Heart left ventricle (tissue), 16 donors: ENCODE measurements at regions not wholly inside any gene's neighbourhood (a gene's known extent, or its start where the extent isn't known, plus 50 kb on each side); places are given as distances from the start of the nearest gene placed in this dataset.

Experiments used
- ATAC-seq, 4 donors: fragments of 200-7000 bp; cut with Tn5 transposase; one replicate each; pipeline ENCODE4 v1.9.1; 2020 to 2022; ENCODE audit warnings: moderate library complexity in 4 of 4, mild to moderate bottlenecking in 3 of 4, moderate number of reproducible peaks in 1 of 4
- DNase-seq, 5 donors: peaks; one replicate each; pipeline ENCODE4 v3.0.0-alpha.2; 2020
- H3K27ac ChIP-seq, 12 donors: fragments of 200-600 bp; sonication (generic) in 4 of 12; one replicate each; pipeline versions ENCODE4 v1.5.0 to v1.8.0; 2016 to 2022; ENCODE audit warnings: mild to moderate bottlenecking in 2 of 12
- H3K27me3 ChIP-seq, 9 donors: fragments of 200-600 bp; sonication (generic) in 2 of 9; one replicate each; pipeline versions ENCODE4 v1.5.1 to v1.8.0; 2016 to 2022; ENCODE audit warnings: mild to moderate bottlenecking in 3 of 9
- H3K36me3 ChIP-seq, 9 donors: fragments of 200-600 bp; sonication (generic) in 2 of 9; one replicate each; pipeline versions ENCODE4 v1.5.0 to v1.8.0; 2018 to 2022; ENCODE audit warnings: mild to moderate bottlenecking in 2 of 9
- H3K4me1 ChIP-seq, 12 donors: fragments of 200-600 bp; sonication (generic) in 4 of 12; one replicate each; pipeline versions ENCODE4 v1.5.0 to v1.8.0; 2016 to 2022; ENCODE audit warnings: mild to moderate bottlenecking in 3 of 12
- H3K4me3 ChIP-seq, 12 donors: fragments of 200-600 bp; sonication (generic) in 4 of 12; one replicate each; pipeline versions ENCODE4 v1.5.0 to v1.8.0; 2017 to 2022; ENCODE audit warnings: mild to moderate bottlenecking in 9 of 12, moderate library complexity in 4 of 12
- H3K9me3 ChIP-seq, 12 donors: fragments of 200-600 bp; sonication (generic) in 4 of 12; one replicate each; pipeline versions ENCODE4 v1.5.0 to v1.8.0; 2016 to 2022; ENCODE audit warnings: mild to moderate bottlenecking in 1 of 12
- CTCF ChIP-seq, 12 donors: fragments of 200-600 bp; sonication (generic) in 4 of 12; IDR thresholded peaks; one replicate each; pipeline versions ENCODE4 v1.5.0 to v1.8.0; 2018 to 2022; ENCODE audit warnings: antibody characterized with exemption in 12 of 12, mild to moderate bottlenecking in 5 of 12
- POLR2A ChIP-seq, 2 donors: fragments of 450-650 bp; IDR thresholded peaks; one replicate each; pipeline ENCODE4 v1.6.1; 2017; ENCODE audit warnings: antibody characterized with exemption in 2 of 2, mild to moderate bottlenecking in 2 of 2, moderate library complexity in 2 of 2
- WGBS, 4 donors: extraction: QIAGEN DNeasy Blood & Tissue Kit in 2 of 4; methylation state at CpG; one replicate each; pipeline versions ENCODE4 v1.1.5 to v1.1.7; 2013 to 2018; 5-methylcytosine and 5-hydroxymethylcytosine counted together
- intact Hi-C, 10 donors: fragments of 100-400 bp; cut with DNase I; formaldehyde crosslinking; loops; one replicate each; pipeline versions ENCODE4 v1.11.1 to v1.14.2; 2022
- donor health status: ischemic (EF 13 %, LVEDD 7.1; RV severe dilation, severe dysfunction).
- donor health status: healthy with polysubstance abuse.
- donor health status: DM: no; HTN: yes; CAD: no.
- donor health status: DM: no; HTN: no; CAD: no.
- donor health status: ischemic (EF 25% LVEDD 6.9; RV normal size, moderate dysfunction).
- donor health status: ischemic (EF 25% LVEDD 5.7; RV mildly dilated, moderate dysfunction).
- donor health status: healthy.
- donor health status: DM: yes; HTN: yes; CAD: no.
- donor health status: ischemic (EF 35%, LVEDD 5.7; RV mildly dilated, moderate dysfunction).
- donor health status: nonischemic (EF 11% LVEDD 7.7; RV severe dilation, severe dysfunction).
- donor health status: DM: yes; HTN: yes; CAD: no.
- donor health status: PGD.
- donor health status: ischemic (EF 29% LVEDD 5.4; RV normal size, mild dysfunction).
- donor health status: nonischemic (EF 23%, LVEDD 6.1; RV moderate dilation, normal function).

- no peaks in the 10 kb centered on the region for H3K27me3 ChIP-seq
- peaks cover 0 to 3% (median 0%) of the 10 kb centered on the region in 12 donors for H3K9me3 ChIP-seq
- WGBS, 4 donors, result 59 to 71% (median 66%) methylated on average over 1 of the region's 1 CpG
- intact Hi-C loops, result no loop called here
- no peak overlapping the region for H3K4me3 ChIP-seq
- ATAC-seq (no peak), DNase-seq (no peak)
- TF ChIP-seq POLR2A (IDR thresholded peaks at IDR 0.05) (no peak), CTCF (IDR thresholded peaks at IDR 0.05) (no peak)
- H3K36me3 ChIP-seq, result no peaks in the 10 kb centered on the region
- no peak overlapping the region for H3K27ac ChIP-seq
- no peaks in the 10 kb centered on the region for H3K4me1 ChIP-seq
Measured at GRCh38 chr11:28763876-28764275, 655.7 kb downstream of the METTL15 start.

DNA sequence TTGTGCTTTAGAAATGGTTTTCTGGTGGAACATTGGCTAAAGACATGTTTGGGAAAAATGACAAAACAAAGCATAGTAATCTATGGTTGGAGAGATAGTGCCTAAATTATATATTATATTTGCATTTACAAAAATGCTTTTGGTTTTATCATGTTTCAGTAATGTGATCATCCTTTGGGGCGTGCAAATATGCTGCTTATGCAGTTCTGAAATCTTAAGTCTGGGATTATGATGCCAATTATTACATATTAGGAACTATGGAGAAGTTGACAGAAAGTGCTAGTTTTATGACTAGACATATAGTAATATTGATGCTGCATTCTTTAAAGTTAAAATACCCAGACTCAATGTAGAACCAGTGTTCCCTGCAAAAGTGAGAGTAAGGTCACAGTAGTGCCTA is 655.0 kb downstream of the METTL15 start:
- Histone ChIP-seq H3K4me1 (no peaks in the 10 kb centered on the region), H3K4me3 (no peak overlapping the region), H3K9me3 (peaks cover 0 to 2% (median 0%) of the 10 kb centered on the region in 12 donors), H3K27me3 (no peaks in the 10 kb centered on the region), H3K36me3 (no peaks in the 10 kb centered on the region), H3K27ac (no peak overlapping the region)
- intact Hi-C loops, result no loop called here
- DNase-seq (no peak), ATAC-seq (no peak)
- TF ChIP-seq CTCF (IDR thresholded peaks at IDR 0.05), result no peak
- TF ChIP-seq POLR2A (IDR thresholded peaks at IDR 0.05), result no peak
- WGBS, 4 donors, result 56 to 76% (median 66%) methylated on average over 1 of the region's 1 CpG

DNA sequence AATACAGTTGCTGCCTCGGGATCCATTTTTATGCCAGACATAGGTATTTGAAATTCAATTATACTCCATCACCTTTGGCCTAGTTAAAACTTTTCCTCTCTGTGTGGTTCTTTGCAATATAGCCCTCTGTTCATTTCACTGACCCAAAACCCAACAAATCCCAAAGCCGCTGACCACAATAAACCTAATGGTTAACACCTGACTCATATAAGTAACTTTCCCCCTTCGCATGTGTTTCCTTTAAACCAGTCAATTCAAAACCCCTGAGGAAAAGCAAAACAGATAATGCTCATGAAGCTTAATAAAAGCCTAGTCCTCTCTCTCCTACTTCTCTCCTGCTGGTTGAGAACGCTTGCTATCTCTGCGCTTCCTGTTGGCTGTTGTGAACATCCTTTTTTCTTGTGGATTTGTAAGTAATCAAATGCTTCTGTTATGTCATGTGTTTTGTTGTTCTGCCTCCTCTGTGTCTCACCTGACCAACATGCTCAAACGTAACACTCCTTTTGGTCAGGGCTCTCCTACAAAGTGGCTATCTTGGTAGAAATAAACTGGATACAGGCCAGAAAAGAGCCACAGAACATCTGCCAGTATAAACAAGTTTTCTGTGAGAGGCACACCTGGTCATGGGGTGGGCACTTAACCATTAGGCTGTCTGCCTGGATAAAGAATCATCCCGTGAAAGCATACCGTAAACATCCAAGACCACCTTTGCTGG is 652.6 kb downstream of the METTL15 start:
- H3K4me1 ChIP-seq, result peaks cover 0 to 9% (median 0%) of the 10 kb centered on the region in 12 donors
- no peak overlapping the region for H3K27ac ChIP-seq
- ATAC-seq (no peak), DNase-seq (no peak)
- H3K9me3 ChIP-seq, result no peaks in the 10 kb centered on the region
- H3K4me3 ChIP-seq, result no peak overlapping the region
- no peaks in the 10 kb centered on the region for H3K27me3 ChIP-seq
- TF ChIP-seq POLR2A (IDR thresholded peaks at IDR 0.05) (no peak), CTCF (IDR thresholded peaks at IDR 0.05) (no peak)
- intact Hi-C loops, result no loop called here
- H3K36me3 ChIP-seq, result no peaks in the 10 kb centered on the region
- 76 to 81% (median 80%) methylated on average over 8 of the region's 8 CpGs for WGBS, 4 donors

DNA sequence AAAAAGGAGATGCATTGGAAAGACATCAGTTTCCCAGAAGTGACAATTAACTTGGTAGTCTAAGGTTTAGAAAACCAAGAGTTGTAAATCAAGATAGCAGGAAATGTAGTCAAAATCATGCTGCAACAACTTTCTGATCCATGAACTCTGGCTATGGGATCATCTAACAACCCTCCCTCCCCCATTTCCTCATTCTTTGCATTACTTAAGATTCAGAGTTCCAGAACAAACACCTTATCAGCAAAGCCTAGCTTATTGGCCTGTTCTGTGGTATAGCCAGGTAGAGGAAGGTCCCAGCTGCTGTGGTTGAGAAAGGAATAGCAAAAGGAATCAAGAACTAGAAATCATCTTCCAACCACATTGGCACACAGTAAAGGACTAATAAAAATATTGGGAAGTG is 651.1 kb downstream of the METTL15 start:
- no peaks in the 10 kb centered on the region for H3K27me3 ChIP-seq
- TF ChIP-seq POLR2A (IDR thresholded peaks at IDR 0.05) (no peak), CTCF (IDR thresholded peaks at IDR 0.05) (no peak)
- H3K36me3 ChIP-seq, result no peaks in the 10 kb centered on the region
- intact Hi-C loops, result no loop called here
- H3K9me3 ChIP-seq, result no peaks in the 10 kb centered on the region
- ATAC-seq (no peak), DNase-seq (no peak)
- peaks cover 0 to 9% (median 0%) of the 10 kb centered on the region in 12 donors for H3K4me1 ChIP-seq
- no peak overlapping the region for H3K4me3 ChIP-seq
- no peak overlapping the region for H3K27ac ChIP-seq
